ENCODE measurements at regions not wholly inside any gene's neighbourhood (a gene's known extent, or its start where the extent isn't known, plus 50 kb on each side); places are given as distances from the start of the nearest gene placed in this dataset.
A peak's percentile ranks its signal among the peaks of the same experiment; 100 is the strongest.
"Not testable (repeated sequence)": the region's sequence is repeated elsewhere in the genome, so short reads cannot be mapped to it uniquely, and the experiment has no call there.

DNA sequence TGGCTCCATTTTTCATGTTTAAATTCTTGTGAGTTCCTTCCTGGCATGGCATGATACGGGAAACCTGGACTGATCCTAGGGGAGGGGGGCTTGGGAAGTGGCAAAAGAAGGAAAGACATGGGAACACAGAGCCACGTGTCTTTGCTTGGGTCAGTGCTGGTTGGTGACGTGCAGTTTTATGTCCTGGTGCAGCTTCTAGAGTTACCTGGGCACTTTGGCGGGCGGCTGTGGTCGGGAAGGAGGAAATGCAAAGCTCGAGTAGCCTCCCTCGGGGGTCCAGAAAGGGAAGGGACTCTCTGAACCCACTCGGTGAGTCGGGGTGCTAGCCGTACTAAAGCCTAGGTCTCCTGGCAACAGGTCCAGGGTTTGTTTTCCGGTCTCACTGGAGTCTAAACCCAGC lies 94.6 kb downstream of the APOB start:
- H3K4me1 ChIP-seq: no peaks in the 10 kb centered on the region
- H3K36me3 ChIP-seq (ENCODE audit: low read depth, missing control alignments): no peaks in the 10 kb centered on the region
- intact Hi-C loops (cut with DNase I; ENCODE audit: low total_unique reads): no loop called here
- no peaks in the 10 kb centered on the region for H3K9me3 ChIP-seq
- WGBS, 2 donors: 82 to 89% methylated on average over 12 of the region's 12 CpGs
- no peak overlapping the region for H3K27ac ChIP-seq
- no peak overlapping the region for H3K4me3 ChIP-seq
- no peak for TF ChIP-seq CTCF (IDR thresholded peaks at IDR 0.05)
- no peak for TF ChIP-seq POLR2A (IDR thresholded peaks at IDR 0.05)
- H3K27me3 ChIP-seq: no peaks in the 10 kb centered on the region
- no peak for DNase-seq

DNA sequence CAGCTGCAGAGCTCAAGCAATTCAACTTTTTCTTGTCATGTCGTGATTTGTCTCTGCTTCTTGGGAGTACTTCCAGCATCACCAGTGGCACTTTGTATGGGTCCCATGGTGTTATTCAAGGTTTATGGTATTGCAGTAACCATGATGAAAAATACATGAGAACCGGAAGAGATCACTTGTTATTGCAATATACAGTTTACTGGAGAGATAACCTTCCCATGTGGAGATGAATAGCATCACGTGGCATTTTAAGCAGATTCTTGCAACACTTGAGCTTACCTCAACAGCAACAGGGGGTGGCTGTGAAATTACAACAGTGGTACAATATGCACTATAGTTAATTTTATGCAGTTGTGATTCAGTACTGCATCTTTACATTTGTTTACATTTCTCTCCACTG lies 97.4 kb downstream of the APOB start:
- Histone ChIP-seq H3K4me1 (no peaks in the 10 kb centered on the region), H3K36me3 (ENCODE audit: low read depth, missing control alignments) (no peaks in the 10 kb centered on the region), H3K4me3 (no peak overlapping the region), H3K9me3 (no peaks in the 10 kb centered on the region), H3K27me3 (no peaks in the 10 kb centered on the region), H3K27ac (no peak overlapping the region)
- intact Hi-C loops (cut with DNase I; ENCODE audit: low total_unique reads): no loop called here
- no peak for DNase-seq
- no peak for TF ChIP-seq CTCF (IDR thresholded peaks at IDR 0.05)
- WGBS, 2 donors: 87% methylated on average over 3 of the region's 3 CpGs

DNA sequence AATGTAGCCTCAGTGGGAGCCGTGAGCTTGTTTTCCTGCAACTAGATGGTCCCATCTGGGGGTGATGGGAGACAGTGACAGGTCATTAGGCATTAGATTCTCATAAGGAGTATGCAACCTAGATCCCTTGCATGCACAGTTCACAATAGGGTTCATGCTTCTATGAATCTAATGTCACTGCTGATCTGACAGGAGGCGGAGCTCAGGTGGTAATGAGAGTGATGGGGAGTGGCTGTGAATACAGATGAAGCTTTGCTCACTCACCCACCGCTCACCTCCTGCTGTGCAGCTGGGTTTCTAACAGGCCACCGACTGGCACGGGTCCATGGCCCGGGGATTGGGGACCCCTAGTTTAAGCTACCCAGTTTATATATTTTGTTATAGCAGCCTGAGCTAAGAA lies 100.2 kb downstream of the APOB start:
- H3K36me3 ChIP-seq (ENCODE audit: low read depth, missing control alignments); DNase-seq; intact Hi-C loops (cut with DNase I; ENCODE audit: low total_unique reads); H3K4me3 ChIP-seq; H3K27ac ChIP-seq; H3K9me3 ChIP-seq; H3K27me3 ChIP-seq; H3K4me1 ChIP-seq: not testable (repeated sequence)
- WGBS, 2 donors: 78 to 95% methylated on average over 5 to 6 of the region's 6 CpGs

DNA sequence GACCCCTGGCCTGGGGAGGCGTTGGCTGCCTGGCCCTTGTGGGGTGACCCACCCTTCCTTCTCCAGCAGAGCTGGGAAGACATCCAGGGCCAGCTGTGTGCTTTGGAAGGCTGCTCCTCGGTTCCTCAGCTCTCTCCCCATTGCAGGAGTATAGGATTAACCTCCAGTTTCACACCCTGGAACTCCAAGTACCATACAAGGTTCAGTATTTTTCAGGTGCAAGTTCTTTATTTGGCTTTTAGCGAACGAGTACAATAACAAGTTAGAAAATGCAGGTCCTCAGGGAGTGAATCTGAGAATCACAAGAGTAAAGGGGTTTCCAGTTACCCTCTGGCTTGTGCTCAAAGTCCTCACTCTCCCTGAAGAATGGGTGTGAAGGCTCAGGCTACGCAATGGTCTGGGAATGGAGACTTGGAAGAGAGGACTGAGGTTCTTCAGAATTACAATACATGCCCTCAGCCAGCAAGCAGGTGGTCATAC lies 101.2 kb downstream of the APOB start:
- DNase-seq: peak; percentile 28
- no peak for TF ChIP-seq CTCF (IDR thresholded peaks at IDR 0.05)
- no peak for TF ChIP-seq POLR2A (IDR thresholded peaks at IDR 0.05)
- Histone ChIP-seq H3K4me3 (no peak overlapping the region), H3K4me1 (peaks cover 9% of the 10 kb centered on the region), H3K27me3 (no peaks in the 10 kb centered on the region), H3K9me3 (no peaks in the 10 kb centered on the region), H3K36me3 (ENCODE audit: low read depth, missing control alignments) (no peaks in the 10 kb centered on the region), H3K27ac (no peak overlapping the region)
- intact Hi-C loops (cut with DNase I; ENCODE audit: low total_unique reads): no loop called here
- WGBS, 2 donors: 60 to 64% methylated on average over 5 of the region's 5 CpGs

- Histone ChIP-seq H3K4me3 (no peak overlapping the region), H3K36me3 (ENCODE audit: low read depth, missing control alignments) (no peaks in the 10 kb centered on the region), H3K27me3 (no peaks in the 10 kb centered on the region), H3K4me1 (peaks cover 9% of the 10 kb centered on the region), H3K9me3 (no peaks in the 10 kb centered on the region), H3K27ac (no peak overlapping the region)
- intact Hi-C loops (cut with DNase I; ENCODE audit: low total_unique reads): no loop called here
- DNase-seq: no peak
- WGBS, 2 donors: 80 to 84% methylated on average over 7 of the region's 7 CpGs
- no peak for TF ChIP-seq POLR2A (IDR thresholded peaks at IDR 0.05)
- TF ChIP-seq CTCF (IDR thresholded peaks at IDR 0.05): no peak
These were observed 103.0 kb downstream of the APOB start for GRCh38 chr2:20940856-20941255.
